ENCODE measurements at regions not wholly inside any gene's neighbourhood (a gene's known extent, or its start where the extent isn't known, plus 50 kb on each side); places are given as distances from the start of the nearest gene placed in this dataset.

- H3K4me1 ChIP-seq (ENCODE audit: control insufficient read depth, extremely low read depth, insufficient read depth, low read length): no peaks in the 10 kb centered on the region
- no peaks in the 10 kb centered on the region for H3K27me3 ChIP-seq (ENCODE audit: control insufficient read depth in 2 of 2, insufficient read depth in 2 of 2, low read length in 2 of 2)
- no peaks in the 10 kb centered on the region for H3K36me3 ChIP-seq (ENCODE audit: control insufficient read depth in 2 of 2, extremely low read depth in 1 of 2, insufficient read depth in 2 of 2, low read length in 2 of 2)
- TF ChIP-seq POLR2A (IDR thresholded peaks at IDR 0.05; ENCODE audit: low read depth, low read length) (no peak), GATA2 (IDR thresholded peaks at IDR 0.05; ENCODE audit: insufficient read depth, insufficient read length, low read depth, low read length) (no peak), POLR2AphosphoS5 (IDR thresholded peaks at IDR 0.05; ENCODE audit: insufficient read depth, low read depth, low read length) (no peak), FOS (IDR thresholded peaks at IDR 0.05; ENCODE audit: borderline replicate concordance, insufficient read depth, low read length) (no peak), MYC (IDR thresholded peaks at IDR 0.05; ENCODE audit: low read depth, low read length) (no peak), EZH2 (IDR thresholded peaks at IDR 0.05; ENCODE audit: borderline replicate concordance, low read depth, low read length, severe bottlenecking) (no peak), JUN (IDR thresholded peaks at IDR 0.05; ENCODE audit: borderline replicate concordance, insufficient read depth, insufficient read length, low read depth) (no peak)
- TF ChIP-seq, protein P1, sequence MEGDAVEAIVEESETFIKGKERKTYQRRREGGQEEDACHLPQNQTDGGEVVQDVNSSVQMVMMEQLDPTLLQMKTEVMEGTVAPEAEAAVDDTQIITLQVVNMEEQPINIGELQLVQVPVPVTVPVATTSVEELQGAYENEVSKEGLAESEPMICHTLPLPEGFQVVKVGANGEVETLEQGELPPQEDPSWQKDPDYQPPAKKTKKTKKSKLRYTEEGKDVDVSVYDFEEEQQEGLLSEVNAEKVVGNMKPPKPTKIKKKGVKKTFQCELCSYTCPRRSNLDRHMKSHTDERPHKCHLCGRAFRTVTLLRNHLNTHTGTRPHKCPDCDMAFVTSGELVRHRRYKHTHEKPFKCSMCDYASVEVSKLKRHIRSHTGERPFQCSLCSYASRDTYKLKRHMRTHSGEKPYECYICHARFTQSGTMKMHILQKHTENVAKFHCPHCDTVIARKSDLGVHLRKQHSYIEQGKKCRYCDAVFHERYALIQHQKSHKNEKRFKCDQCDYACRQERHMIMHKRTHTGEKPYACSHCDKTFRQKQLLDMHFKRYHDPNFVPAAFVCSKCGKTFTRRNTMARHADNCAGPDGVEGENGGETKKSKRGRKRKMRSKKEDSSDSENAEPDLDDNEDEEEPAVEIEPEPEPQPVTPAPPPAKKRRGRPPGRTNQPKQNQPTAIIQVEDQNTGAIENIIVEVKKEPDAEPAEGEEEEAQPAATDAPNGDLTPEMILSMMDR (IDR thresholded peaks at IDR 0.05; ENCODE audit: extremely low read depth in 1 of 2, insufficient read depth in 1 of 2, low read depth in 1 of 2, low read length in 2 of 2): no peak
- TF ChIP-seq, protein P2, sequence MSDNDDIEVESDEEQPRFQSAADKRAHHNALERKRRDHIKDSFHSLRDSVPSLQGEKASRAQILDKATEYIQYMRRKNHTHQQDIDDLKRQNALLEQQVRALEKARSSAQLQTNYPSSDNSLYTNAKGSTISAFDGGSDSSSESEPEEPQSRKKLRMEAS (IDR thresholded peaks at IDR 0.05; ENCODE audit: insufficient read depth, insufficient read length): no peak
- no TSS peak for BruUV-seq (replicated peaks)
- DNase-seq (ENCODE audit: low read depth, low spot score) (no peak), FAIRE-seq (no peak)
- intact Hi-C loops (cut with micrococcal nuclease) (loop anchor here (5.0 kb wide), 1 partner anchor 1380 kb away; no protein-coding TSS in a partner anchor), dilution Hi-C loops (cut with MboI; ENCODE audit: extremely low pct_ligation_motif_present, low sequenced_read_pairs) (no loop called here)
- no peak overlapping the region for H2AFZ ChIP-seq (ENCODE audit: low read depth, low read length)
- H4K20me1 ChIP-seq (replicated peaks; ENCODE audit: control insufficient read depth, extremely low read depth, insufficient read depth, low read length): no peaks in the 10 kb centered on the region
- H3K27ac ChIP-seq (ENCODE audit: insufficient read depth, low read depth, low read length): no peak overlapping the region
- ChIA-PET POLR2A (no interaction called here), CTCF (interaction anchor here (1.1 kb wide), 1 partner anchor 13 kb away, joined by 3 read pairs; no protein-coding TSS in a partner anchor)
- H3K9me3 ChIP-seq (replicated peaks; ENCODE audit: control insufficient read depth, insufficient read depth, low read length): no peaks in the 10 kb centered on the region
- H3K4me3 ChIP-seq (replicated peaks in 1 of 3; ENCODE audit: insufficient read depth in 1 of 3, low read depth in 1 of 3, low read length in 3 of 3): no peak overlapping the region
- H3K9me1 ChIP-seq (replicated peaks; ENCODE audit: control insufficient read depth, extremely low read depth, insufficient read depth, low read length): no peaks in the 10 kb centered on the region
- H3K4me2 ChIP-seq (ENCODE audit: insufficient read depth, low read length): no peak overlapping the region
- no peaks in the 10 kb centered on the region for H3K79me2 ChIP-seq (ENCODE audit: control insufficient read depth, insufficient read depth, low read length)
- H3K9ac ChIP-seq (replicated peaks; ENCODE audit: extremely low read depth, insufficient read depth, low read length): no peak overlapping the region
These were observed 141.1 kb upstream of the ZNF385D start for GRCh38 chr3:21892104-21892503.

All from endothelial cell of umbilical vein (primary cell).